ENCODE measurements at regions not wholly inside any gene's neighbourhood (a gene's known extent, or its start where the extent isn't known, plus 50 kb on each side); places are given as distances from the start of the nearest gene placed in this dataset.

DNA sequence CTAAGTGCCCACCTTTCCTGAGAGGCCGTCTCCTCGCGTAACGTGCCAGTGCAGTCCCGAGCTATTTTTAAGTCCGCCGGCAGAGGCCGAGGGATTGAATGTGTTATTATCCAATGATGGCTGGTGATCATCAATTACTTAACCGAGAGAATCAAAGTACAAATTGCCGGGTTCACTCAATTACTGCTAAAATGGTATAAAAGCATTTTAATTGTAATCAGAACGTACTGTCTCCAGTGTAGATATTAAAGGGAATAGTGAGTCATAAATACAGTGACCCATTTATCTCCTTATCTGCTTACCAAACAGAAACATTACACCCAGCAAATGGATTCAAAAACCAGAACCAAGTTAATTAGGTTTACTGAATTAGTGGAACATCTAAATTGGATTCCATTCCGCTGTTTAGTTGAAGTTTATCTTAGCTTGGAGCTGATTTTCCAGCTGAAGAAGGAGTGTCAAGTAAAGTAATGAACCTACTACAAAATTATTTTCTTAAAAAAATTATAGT is 334.9 kb downstream of the BRD1 start:
- TF ChIP-seq CTCF (conservative IDR thresholded peaks at IDR 0.05; ENCODE audit: low read depth, low read length): no peak
- no peak for TF ChIP-seq POLR2A (IDR thresholded peaks at IDR 0.05; ENCODE audit: low read depth, low read length)
- no peak for TF ChIP-seq RCOR1 (IDR thresholded peaks at IDR 0.05; ENCODE audit: insufficient replicate concordance, low read length)
- TF ChIP-seq, protein P1, sequence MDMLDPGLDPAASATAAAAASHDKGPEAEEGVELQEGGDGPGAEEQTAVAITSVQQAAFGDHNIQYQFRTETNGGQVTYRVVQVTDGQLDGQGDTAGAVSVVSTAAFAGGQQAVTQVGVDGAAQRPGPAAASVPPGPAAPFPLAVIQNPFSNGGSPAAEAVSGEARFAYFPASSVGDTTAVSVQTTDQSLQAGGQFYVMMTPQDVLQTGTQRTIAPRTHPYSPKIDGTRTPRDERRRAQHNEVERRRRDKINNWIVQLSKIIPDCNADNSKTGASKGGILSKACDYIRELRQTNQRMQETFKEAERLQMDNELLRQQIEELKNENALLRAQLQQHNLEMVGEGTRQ (IDR thresholded peaks at IDR 0.05; ENCODE audit: low read depth, low read length): no peak
- no peak for TF ChIP-seq RFX5 (IDR thresholded peaks at IDR 0.05; ENCODE audit: low read depth, low read length)
- no peak for TF ChIP-seq RAD21 (IDR thresholded peaks at IDR 0.05; ENCODE audit: low read length)
- TF ChIP-seq CEBPB (IDR thresholded peaks at IDR 0.05; ENCODE audit: low read depth, low read length): no peak

Measured in IMR-90 (cell line).